ENCODE measurements at regions not wholly inside any gene's neighbourhood (a gene's known extent, or its start where the extent isn't known, plus 50 kb on each side); places are given as distances from the start of the nearest gene placed in this dataset.
"Not testable (repeated sequence)": the region's sequence is repeated elsewhere in the genome, so short reads cannot be mapped to it uniquely, and the experiment has no call there.

- not testable (repeated sequence) for FAIRE-seq; DNase-seq (ENCODE audit: insufficient read length, low spot score)
Observed at GRCh38 chr10:47711428-47711827, 52.0 kb downstream of the SYT15B start.

GRCh38 chr10:47710443-47710842 is 52.9 kb downstream of the SYT15B start:
- not testable (repeated sequence) for DNase-seq (ENCODE audit: insufficient read length, low spot score); FAIRE-seq

GRCh38 chr10:47705698-47706414 is 57.5 kb downstream of the SYT15B start:
- peak; percentile 13 for FAIRE-seq
- DNase-seq (ENCODE audit: insufficient read length, low spot score), result not testable (repeated sequence)

- not testable (repeated sequence) for FAIRE-seq
Observed at GRCh38 chr10:47701285-47701684, 62.1 kb downstream of the SYT15B start.

GRCh38 chr10:47699854-47700253 is 63.5 kb downstream of the SYT15B start:
- not testable (repeated sequence) for FAIRE-seq

More at GRCh38 chr10:47701285-47701684, 62.1 kb downstream of the SYT15B start:
- DNase-seq (ENCODE audit: insufficient read length, low spot score), result not testable (repeated sequence)

GRCh38 chr10:47696170-47696569 is 67.2 kb downstream of the SYT15B start:
- not testable (repeated sequence) for FAIRE-seq; DNase-seq (ENCODE audit: insufficient read length, low spot score)

More at GRCh38 chr10:47699854-47700253, 63.5 kb downstream of the SYT15B start:
- DNase-seq (ENCODE audit: insufficient read length, low spot score), result not testable (repeated sequence)

- DNase-seq (ENCODE audit: insufficient read length, low spot score); FAIRE-seq: not testable (repeated sequence)
Observed at GRCh38 chr10:47695149-47695548, 68.2 kb downstream of the SYT15B start.

GRCh38 chr10:47690304-47690703 is 73.1 kb downstream of the SYT15B start:
- DNase-seq (ENCODE audit: insufficient read length, low spot score); FAIRE-seq: not testable (repeated sequence)

GRCh38 chr10:47683826-47684475 is 79.4 kb downstream of the SYT15B start:
- not testable (repeated sequence) for DNase-seq (ENCODE audit: insufficient read length, low spot score); FAIRE-seq

- not testable (repeated sequence) for FAIRE-seq; DNase-seq (ENCODE audit: insufficient read length, low spot score)
Observed at GRCh38 chr10:47681638-47681990, 81.8 kb downstream of the SYT15B start.

GRCh38 chr10:47680848-47681637 is 82.3 kb downstream of the SYT15B start:
- not testable (repeated sequence) for FAIRE-seq

GRCh38 chr10:47676102-47676501 is 87.3 kb downstream of the SYT15B start:
- not testable (repeated sequence) for FAIRE-seq; DNase-seq (ENCODE audit: insufficient read length, low spot score)

More at GRCh38 chr10:47680848-47681637, 82.3 kb downstream of the SYT15B start:
- not testable (repeated sequence) for DNase-seq (ENCODE audit: insufficient read length, low spot score)

GRCh38 chr10:47675577-47675976 is 87.8 kb downstream of the SYT15B start:
- not testable (repeated sequence) for FAIRE-seq; DNase-seq (ENCODE audit: insufficient read length, low spot score)

GRCh38 chr10:47673128-47673527 is 90.3 kb downstream of the SYT15B start:
- DNase-seq (ENCODE audit: insufficient read length, low spot score), result not testable (repeated sequence)

GRCh38 chr10:47670857-47671256 is 92.5 kb downstream of the SYT15B start:
- not testable (repeated sequence) for FAIRE-seq; DNase-seq (ENCODE audit: insufficient read length, low spot score)

More at GRCh38 chr10:47673128-47673527, 90.3 kb downstream of the SYT15B start:
- not testable (repeated sequence) for FAIRE-seq

GRCh38 chr10:47661955-47662577 is 101.3 kb downstream of the SYT15B start:
- not testable (repeated sequence) for FAIRE-seq; DNase-seq (ENCODE audit: insufficient read length, low spot score)

GRCh38 chr10:47656732-47657131 is 106.7 kb downstream of the SYT15B start:
- not testable (repeated sequence) for DNase-seq (ENCODE audit: insufficient read length, low spot score); FAIRE-seq

GRCh38 chr10:47654161-47654560 is 109.2 kb downstream of the SYT15B start:
- not testable (repeated sequence) for FAIRE-seq; DNase-seq (ENCODE audit: insufficient read length, low spot score)

GRCh38 chr10:47648594-47648993 is 114.8 kb downstream of the SYT15B start:
- not testable (repeated sequence) for DNase-seq (ENCODE audit: insufficient read length, low spot score); FAIRE-seq

- FAIRE-seq; DNase-seq (ENCODE audit: insufficient read length, low spot score): not testable (repeated sequence)
Observed at GRCh38 chr10:47647523-47648101, 115.8 kb downstream of the SYT15B start.
